DND-41 (cell line): ENCODE measurements at regions not wholly inside any gene's neighbourhood (a gene's known extent, or its start where the extent isn't known, plus 50 kb on each side); places are given as distances from the start of the nearest gene placed in this dataset.

Experiments used
- ATAC-seq: fragments of 200-7000 bp; cut with Tn5 transposase; 3 replicates; pipeline ENCODE4 v1.9.1; 2021; ENCODE audit warnings: low read depth; ENCODE audit not compliant: insufficient read depth
- DNase-seq: peaks from one replicate; pipeline ENCODE4 v3.0.0-alpha.2; 2020
- H2AFZ ChIP-seq: 2 replicates; pipeline ENCODE4 v1.6.0; 2012; ENCODE audit warnings: low read depth, low read length
- H3K27ac ChIP-seq: 2 replicates; pipeline ENCODE4 v1.5.1; 2012; ENCODE audit warnings: low read length, inconsistent platforms
- H3K27me3 ChIP-seq: fragments of 200-600 bp; sonication (generic); 2 replicates; pipeline ENCODE4 v1.6.0; 2012; ENCODE audit warnings: low read length, mild to moderate bottlenecking, inconsistent platforms; ENCODE audit not compliant: insufficient read depth, poor library complexity
- H3K36me3 ChIP-seq: 2 replicates; pipeline ENCODE4 v1.5.1; 2012; ENCODE audit warnings: low read length, inconsistent platforms; ENCODE audit not compliant: insufficient read depth
- H3K4me1 ChIP-seq: 2 replicates; pipeline ENCODE4 v1.5.1; 2012; ENCODE audit warnings: mild to moderate bottlenecking, low read length; ENCODE audit not compliant: insufficient read depth
- H3K4me2 ChIP-seq: 2 replicates; pipeline ENCODE4 v1.6.0; 2012; ENCODE audit warnings: mild to moderate bottlenecking, moderate library complexity, low read length, inconsistent platforms; ENCODE audit not compliant: insufficient read depth
- H3K4me3 ChIP-seq, 2 experiments: fragments of 200-600 bp in 1 of 2; shearing (Covaris generic) in 1 of 2; 2 replicates each; pipeline ENCODE4 v1.5.1; 2012 to 2016; ENCODE audit warnings: inconsistent platforms in 2 of 2, low read length in 2 of 2, mild to moderate bottlenecking in 2 of 2, low read depth in 1 of 2, moderate library complexity in 1 of 2
- H3K79me2 ChIP-seq: 2 replicates; pipeline ENCODE4 v1.6.0; 2012; ENCODE audit warnings: low read length, inconsistent platforms; ENCODE audit not compliant: insufficient read depth
- H3K9ac ChIP-seq: 2 replicates; pipeline ENCODE4 v1.6.0; 2012; ENCODE audit warnings: low read depth, mild to moderate bottlenecking, inconsistent platforms, low read length, moderate library complexity
- H3K9me3 ChIP-seq: 2 replicates; pipeline ENCODE4 v1.5.1; 2012; ENCODE audit warnings: low read length, moderate library complexity, mild to moderate bottlenecking, inconsistent platforms; ENCODE audit not compliant: insufficient read depth, severe bottlenecking
- H4K20me1 ChIP-seq: 2 replicates; pipeline ENCODE4 v1.6.0; 2012; ENCODE audit warnings: low read length; ENCODE audit not compliant: insufficient read depth
- CTCF ChIP-seq: IDR thresholded peaks from 2 replicates; pipeline ENCODE4 v1.5.1; 2012; ENCODE audit warnings: borderline replicate concordance, low read length, moderate library complexity, mild to moderate bottlenecking; ENCODE audit not compliant: poor library complexity, severe bottlenecking; ENCODE audit errors: extremely low read depth
- EZH2 ChIP-seq: IDR thresholded peaks from 3 replicates; pipeline ENCODE4 v1.6.1; 2012; ENCODE audit warnings: borderline replicate concordance, low read depth, mild to moderate bottlenecking, moderate library complexity, low read length, inconsistent platforms; ENCODE audit not compliant: severe bottlenecking

- Histone ChIP-seq H3K9me3 (no peaks in the 10 kb centered on the region), H3K36me3 (no peaks in the 10 kb centered on the region), H3K79me2 (no peaks in the 10 kb centered on the region), H4K20me1 (no peaks in the 10 kb centered on the region), H3K4me1 (no peaks in the 10 kb centered on the region), H3K4me3 (no peak overlapping the region), H3K9ac (no peak overlapping the region), H2AFZ (no peak overlapping the region), H3K27ac (no peak overlapping the region), H3K27me3 (no peaks in the 10 kb centered on the region), H3K4me2 (no peak overlapping the region)
- no peak for ATAC-seq
- no peak for DNase-seq
- TF ChIP-seq EZH2 (no peak), CTCF (no peak)
Measured at GRCh38 chr15:67981848-67982247, 72.3 kb upstream of the PIAS1 start.

GRCh38 chr15:67991706-67992105 is 62.4 kb upstream of the PIAS1 start:
- no peak for TF ChIP-seq CTCF
- TF ChIP-seq EZH2 = no peak
- Histone ChIP-seq H3K36me3 (no peaks in the 10 kb centered on the region), H3K9ac (no peak overlapping the region), H2AFZ (no peak overlapping the region), H3K4me2 (no peak overlapping the region), H3K9me3 (no peaks in the 10 kb centered on the region), H3K4me1 (no peaks in the 10 kb centered on the region), H3K4me3 (no peak overlapping the region), H3K79me2 (no peaks in the 10 kb centered on the region), H4K20me1 (no peaks in the 10 kb centered on the region), H3K27ac (no peak overlapping the region), H3K27me3 (no peaks in the 10 kb centered on the region)
- no peak for DNase-seq
- ATAC-seq = no peak

- Histone ChIP-seq H3K9me3 (no peaks in the 10 kb centered on the region), H3K27ac (no peak overlapping the region), H3K27me3 (no peaks in the 10 kb centered on the region), H2AFZ (no peak overlapping the region), H3K36me3 (no peaks in the 10 kb centered on the region), H4K20me1 (no peaks in the 10 kb centered on the region), H3K4me3 (no peak overlapping the region), H3K9ac (no peak overlapping the region), H3K79me2 (no peaks in the 10 kb centered on the region), H3K4me2 (no peak overlapping the region), H3K4me1 (no peaks in the 10 kb centered on the region)
- DNase-seq = no peak
- no peak for ATAC-seq
- TF ChIP-seq CTCF (no peak), EZH2 (no peak)
Measured at GRCh38 chr15:67992411-67992810, 61.7 kb upstream of the PIAS1 start.

- no peak for ATAC-seq
- H3K4me2 ChIP-seq = no peak overlapping the region
- H3K36me3 ChIP-seq = no peaks in the 10 kb centered on the region
- no peaks in the 10 kb centered on the region for H3K4me1 ChIP-seq
- DNase-seq = no peak
- H2AFZ ChIP-seq = no peak overlapping the region
- H4K20me1 ChIP-seq = no peaks in the 10 kb centered on the region
- H3K9me3 ChIP-seq = no peaks in the 10 kb centered on the region
- H3K27ac ChIP-seq = no peak overlapping the region
- no peaks in the 10 kb centered on the region for H3K79me2 ChIP-seq
- no peak overlapping the region for H3K4me3 ChIP-seq
- TF ChIP-seq CTCF (no peak), EZH2 (no peak)
- H3K9ac ChIP-seq = no peak overlapping the region
- no peaks in the 10 kb centered on the region for H3K27me3 ChIP-seq
Measured at GRCh38 chr15:67992834-67993233, 61.3 kb upstream of the PIAS1 start.
